Naive thymus-derived CD4-positive, alpha-beta T cell (primary cell): ENCODE measurements at regions not wholly inside any gene's neighbourhood (a gene's known extent, or its start where the extent isn't known, plus 50 kb on each side); places are given as distances from the start of the nearest gene placed in this dataset.

Experiments used
- ATAC-seq: fragments of 150-1000 bp; cut with Tn5 transposase; 2 replicates; pipeline ENCODE4 v1.10.0; 2021; ENCODE audit warnings: mild to moderate bottlenecking, moderate library complexity
- CTCF ChIA-PET: fragments of 350-600 bp; sonication (Branson Sonifier 250); formaldehyde crosslinking; loops from one replicate; lab custom pipeline; 2021; ENCODE audit warnings: antibody characterized with exemption; lab: Charles Lee
- POLR2A ChIA-PET: fragments of 350-600 bp; sonication (Branson Sonifier 250); formaldehyde crosslinking; loops from one replicate; lab custom pipeline; 2021; ENCODE audit warnings: antibody characterized with exemption, inconsistent platforms; lab: Charles Lee
- DNase-seq, 9 donors: peaks; one replicate each; pipeline versions ENCODE4 v3.0.0 to v3.0.0-alpha.2; 2020 to 2022; ENCODE audit warnings: mixed read lengths in 1 of 9
- H3K27ac ChIP-seq: one replicate; pipeline ENCODE4 v1.7.0; 2013; ENCODE audit warnings: mild to moderate bottlenecking, low read depth, low read length, moderate library complexity
- H3K27me3 ChIP-seq, 2 donors: one replicate each; pipeline ENCODE4 v1.7.0; 2013; ENCODE audit warnings: low read length in 2 of 2, mild to moderate bottlenecking in 2 of 2, moderate library complexity in 2 of 2; ENCODE audit not compliant: control insufficient read depth in 2 of 2, insufficient read depth in 2 of 2
- H3K36me3 ChIP-seq, 3 experiments: 1 replicate in 2 of 3; 2 replicates in 1 of 3; pipeline ENCODE4 v1.7.0; 2013; ENCODE audit warnings: low read length in 3 of 3, mild to moderate bottlenecking in 3 of 3, moderate library complexity in 1 of 3; ENCODE audit not compliant: insufficient read depth in 3 of 3, control insufficient read depth in 2 of 3
- H3K4me1 ChIP-seq, 2 donors: one replicate each; pipeline ENCODE4 v1.7.0; 2013; ENCODE audit warnings: low read length in 2 of 2, mild to moderate bottlenecking in 2 of 2, moderate library complexity in 1 of 2; ENCODE audit not compliant: control insufficient read depth in 2 of 2, insufficient read depth in 2 of 2
- H3K4me3 ChIP-seq: 2 replicates; pipeline ENCODE4 v1.7.0; 2013; ENCODE audit warnings: mild to moderate bottlenecking, low read length
- H3K9me3 ChIP-seq, 3 experiments: 1 replicate in 2 of 3; 2 replicates in 1 of 3; pipeline ENCODE4 v1.7.0; 2013; ENCODE audit warnings: low read length in 3 of 3; ENCODE audit not compliant: control insufficient read depth in 2 of 3
- H3K27ac Mint-ChIP-seq, 9 donors: one replicate each; pipeline ENCODE4 v1.8.0; 2020 to 2022; ENCODE audit warnings: mixed read lengths in 9 of 9, mild to moderate bottlenecking in 8 of 9, moderate library complexity in 5 of 9, inconsistent platforms in 2 of 9
- H3K27me3 Mint-ChIP-seq, 5 donors: one replicate each; pipeline ENCODE4 v1.8.0; 2021 to 2022; ENCODE audit warnings: mixed read lengths in 5 of 5, mild to moderate bottlenecking in 1 of 5
- H3K36me3 Mint-ChIP-seq, 5 donors: one replicate each; pipeline ENCODE4 v1.8.0; 2020 to 2022; ENCODE audit warnings: mixed read lengths in 5 of 5, mild to moderate bottlenecking in 3 of 5, inconsistent platforms in 1 of 5
- H3K4me1 Mint-ChIP-seq, 7 donors: one replicate each; pipeline ENCODE4 v1.8.0; 2020 to 2022; ENCODE audit warnings: mixed read lengths in 7 of 7, mild to moderate bottlenecking in 3 of 7, inconsistent platforms in 1 of 7
- H3K4me3 Mint-ChIP-seq, 10 donors: one replicate each; pipeline ENCODE4 v1.8.0; 2020 to 2022; ENCODE audit warnings: mild to moderate bottlenecking in 10 of 10, mixed read lengths in 10 of 10, moderate library complexity in 6 of 10, inconsistent platforms in 2 of 10
- H3K9me3 Mint-ChIP-seq, 11 donors: one replicate each; pipeline ENCODE4 v1.8.0; 2020 to 2022; ENCODE audit warnings: mixed read lengths in 11 of 11, mild to moderate bottlenecking in 4 of 11, inconsistent platforms in 1 of 11, moderate library complexity in 1 of 11
- intact Hi-C, 2 donors: fragments of 100-400 bp; cut with micrococcal nuclease; formaldehyde crosslinking; loops; one replicate each; pipeline ENCODE4 v1.15.1; 2023

- Mint-ChIP-seq H3K36me3 (peaks cover 0 to 6% (median 0%) of the 10 kb centered on the region in 5 donors), H3K4me1 (peaks cover 0 to 50% (median 4%) of the 10 kb centered on the region in 7 donors), H3K27ac (peak overlapping the region in 7 of 9 donors; percentile 67 to 92 (median 86)), H3K4me3 (peak overlapping the region in 6 of 10 donors; percentile 43 to 76 (median 62)), H3K27me3 (peaks cover 0 to 9% (median 0%) of the 10 kb centered on the region in 5 donors), H3K9me3 (peaks cover 0 to 10% (median 0%) of the 10 kb centered on the region in 11 donors)
- intact Hi-C loops, result loop anchor here in 1 of 2 donors (1.0 to 2.0 kb wide), 2 partner anchors 42 to 57 kb away; no protein-coding TSS in a partner anchor
- Histone ChIP-seq H3K9me3 (no peaks in the 10 kb centered on the region), H3K27ac (peak overlapping the region; percentile 62), H3K27me3 (no peaks in the 10 kb centered on the region), H3K4me1 (peaks cover 4 to 23% of the 10 kb centered on the region in 2 donors), H3K36me3 (no peaks in the 10 kb centered on the region), H3K4me3 (no peak overlapping the region)
- ATAC-seq (no peak), DNase-seq (peak in 6 of 9 donors; percentile 9 to 71 (median 49))
- POLR2A ChIA-PET, result interaction anchor here (1.0 to 2.3 kb wide), 3 partner anchors 10 to 77 kb away, joined by 3 to 15 read pairs (median 6); no protein-coding TSS in a partner anchor
- CTCF ChIA-PET, result interaction anchor here (0.9 kb wide), 1 partner anchor 99 kb away, joined by 3 read pairs; no protein-coding TSS in a partner anchor
Observed at GRCh38 chr3:42345811-42346210, 64.6 kb downstream of the LYZL4 start.

- H3K27ac ChIP-seq, result no peak overlapping the region
- intact Hi-C loops, result no loop called here
- no peaks in the 10 kb centered on the region for H3K9me3 ChIP-seq
- DNase-seq, result no peak
- Mint-ChIP-seq H3K27me3 (peaks cover 0 to 27% (median 0%) of the 10 kb centered on the region in 5 donors), H3K9me3 (peaks cover 0 to 10% (median 1%) of the 10 kb centered on the region in 11 donors), H3K36me3 (peaks cover 0 to 4% (median 0%) of the 10 kb centered on the region in 5 donors), H3K4me3 (no peak overlapping the region), H3K4me1 (peaks cover 0 to 15% (median 0%) of the 10 kb centered on the region in 7 donors), H3K27ac (no peak overlapping the region)
- ChIA-PET POLR2A (no interaction called here), CTCF (no interaction called here)
- H3K27me3 ChIP-seq, result no peaks in the 10 kb centered on the region
- H3K36me3 ChIP-seq, result no peaks in the 10 kb centered on the region
- H3K4me3 ChIP-seq, result no peak overlapping the region
- peaks cover 0 to 5% of the 10 kb centered on the region in 2 donors for H3K4me1 ChIP-seq
- ATAC-seq, result no peak
Observed at GRCh38 chr3:42340466-42340865, 69.9 kb downstream of the LYZL4 start.

- DNase-seq (no peak), ATAC-seq (no peak)
- Histone ChIP-seq H3K4me3 (no peak overlapping the region), H3K4me1 (no peaks in the 10 kb centered on the region), H3K36me3 (no peaks in the 10 kb centered on the region), H3K9me3 (no peaks in the 10 kb centered on the region), H3K27ac (no peak overlapping the region), H3K27me3 (no peaks in the 10 kb centered on the region)
- no peak overlapping the region for H3K27ac Mint-ChIP-seq
- ChIA-PET POLR2A (no interaction called here), CTCF (no interaction called here)
- H3K4me3 Mint-ChIP-seq, result no peak overlapping the region
- peaks cover 0 to 6% (median 1%) of the 10 kb centered on the region in 11 donors for H3K9me3 Mint-ChIP-seq
- intact Hi-C loops, result no loop called here
- H3K4me1 Mint-ChIP-seq, result peaks cover 0 to 8% (median 0%) of the 10 kb centered on the region in 7 donors
- H3K27me3 Mint-ChIP-seq, result peaks cover 0 to 27% (median 0%) of the 10 kb centered on the region in 5 donors
- H3K36me3 Mint-ChIP-seq, result peaks cover 0 to 3% (median 0%) of the 10 kb centered on the region in 5 donors
Observed at GRCh38 chr3:42339321-42339720, 71.1 kb downstream of the LYZL4 start.

GRCh38 chr3:42336103-42336502, 70.1 kb upstream of the CCK start:
- H3K4me3 ChIP-seq, result no peak overlapping the region
- intact Hi-C loops, result no loop called here
- Mint-ChIP-seq H3K9me3 (peaks cover 0 to 3% (median 0%) of the 10 kb centered on the region in 11 donors), H3K36me3 (no peaks in the 10 kb centered on the region), H3K27ac (no peak overlapping the region), H3K4me1 (no peaks in the 10 kb centered on the region), H3K27me3 (peaks cover 0 to 25% (median 0%) of the 10 kb centered on the region in 5 donors), H3K4me3 (no peak overlapping the region)
- DNase-seq (no peak), ATAC-seq (no peak)
- H3K4me1 ChIP-seq, result no peaks in the 10 kb centered on the region
- no peaks in the 10 kb centered on the region for H3K27me3 ChIP-seq
- no peaks in the 10 kb centered on the region for H3K36me3 ChIP-seq
- ChIA-PET POLR2A (no interaction called here), CTCF (no interaction called here)
- H3K9me3 ChIP-seq, result no peaks in the 10 kb centered on the region
- no peak overlapping the region for H3K27ac ChIP-seq

GRCh38 chr3:42317137-42317536, 51.2 kb upstream of the CCK start:
- Mint-ChIP-seq H3K4me3 (no peak overlapping the region), H3K27me3 (peaks cover 0 to 19% (median 4%) of the 10 kb centered on the region in 5 donors), H3K36me3 (peaks cover 2 to 22% (median 18%) of the 10 kb centered on the region in 5 donors), H3K4me1 (no peaks in the 10 kb centered on the region), H3K9me3 (peaks cover 10 to 69% (median 30%) of the 10 kb centered on the region in 11 donors), H3K27ac (no peak overlapping the region)
- Histone ChIP-seq H3K36me3 (no peaks in the 10 kb centered on the region), H3K27me3 (no peaks in the 10 kb centered on the region), H3K4me1 (no peaks in the 10 kb centered on the region), H3K9me3 (peaks cover 0 to 9% (median 0%) of the 10 kb centered on the region in 3 experiments), H3K27ac (no peak overlapping the region), H3K4me3 (no peak overlapping the region)
- CTCF ChIA-PET, result no interaction called here
- intact Hi-C loops, result no loop called here
- DNase-seq (no peak), ATAC-seq (no peak)
- POLR2A ChIA-PET, result no interaction called here
